Spleen (tissue), 7 donors: ENCODE measurements at regions not wholly inside any gene's neighbourhood (a gene's known extent, or its start where the extent isn't known, plus 50 kb on each side); places are given as distances from the start of the nearest gene placed in this dataset.

Experiments
- CTCF ChIP-seq, 11 experiments: fragments of 200-600 bp in 7 of 11; fragments of 450-650 bp in 4 of 11; sonication (generic) in 4 of 11; IDR thresholded peaks in 8 of 11; conservative IDR thresholded peaks in 3 of 11; 1 replicate in 7 of 11; 2 replicates in 4 of 11; pipeline versions ENCODE4 v1.4.0 to v1.8.0; 2016 to 2021; ENCODE audit warnings: antibody characterized with exemption in 11 of 11, inconsistent platforms in 4 of 11, mild to moderate bottlenecking in 1 of 11
- POLR2A ChIP-seq, 3 donors: fragments of 450-650 bp; IDR thresholded peaks; one replicate each; pipeline ENCODE4 v1.5.1; 2017; ENCODE audit warnings: antibody characterized with exemption in 3 of 3, mild to moderate bottlenecking in 1 of 3
- POLR2AphosphoS5 ChIP-seq, 3 donors: sonication (generic); formaldehyde crosslinking; IDR thresholded peaks; one replicate each; pipeline ENCODE4 v1.5.1; 2017; ENCODE audit warnings: antibody characterized with exemption in 3 of 3
- donor health status: DM: no; HTN: no; CAD: no; lungs with moderate emphysema.
- donor health status: DM: no; HTN: no; CAD: no.
- donor health status: DM: no; HTN: no; CAD: no.

- TF ChIP-seq CTCF (IDR thresholded peaks at IDR 0.05 in 8 of 11, conservative IDR thresholded peaks at IDR 0.05 in 3 of 11) (no peak), POLR2A (IDR thresholded peaks at IDR 0.05) (no peak), POLR2AphosphoS5 (IDR thresholded peaks at IDR 0.05) (no peak)
These were observed 68.1 kb downstream of the HTR5A start for GRCh38 chr7:155138204-155138603.
